ENCODE measurements at regions not wholly inside any gene's neighbourhood (a gene's known extent, or its start where the extent isn't known, plus 50 kb on each side); places are given as distances from the start of the nearest gene placed in this dataset.

DNA sequence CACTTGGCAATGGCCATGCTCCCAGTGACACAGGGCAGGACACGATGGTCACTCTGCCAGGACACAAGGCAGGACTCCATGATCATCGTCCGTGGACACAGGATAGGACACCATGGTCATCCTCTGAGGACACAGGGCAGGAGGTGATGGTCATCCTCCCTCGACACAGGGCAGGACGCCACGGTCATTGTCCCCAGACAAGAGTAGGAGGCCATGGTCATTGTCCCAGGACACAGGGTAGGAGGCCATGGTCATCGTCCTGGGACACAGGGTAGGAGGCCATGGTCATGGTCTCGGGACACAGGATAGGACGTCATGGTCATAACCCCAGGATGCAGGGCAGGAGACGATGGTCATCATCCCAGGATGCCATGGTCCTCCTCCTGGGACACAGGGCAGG, 289.2 kb downstream of the TCERG1L start:
- H3K27me3 ChIP-seq = no peaks in the 10 kb centered on the region
- no peaks in the 10 kb centered on the region for H3K9me3 ChIP-seq
- no peak for DNase-seq (ENCODE audit: low spot score in 2 of 2)
- no peak overlapping the region for H3K27ac ChIP-seq
- intact Hi-C loops (cut with DNase I) = no loop called here
- H3K36me3 ChIP-seq = no peaks in the 10 kb centered on the region
- TF ChIP-seq, protein P1, sequence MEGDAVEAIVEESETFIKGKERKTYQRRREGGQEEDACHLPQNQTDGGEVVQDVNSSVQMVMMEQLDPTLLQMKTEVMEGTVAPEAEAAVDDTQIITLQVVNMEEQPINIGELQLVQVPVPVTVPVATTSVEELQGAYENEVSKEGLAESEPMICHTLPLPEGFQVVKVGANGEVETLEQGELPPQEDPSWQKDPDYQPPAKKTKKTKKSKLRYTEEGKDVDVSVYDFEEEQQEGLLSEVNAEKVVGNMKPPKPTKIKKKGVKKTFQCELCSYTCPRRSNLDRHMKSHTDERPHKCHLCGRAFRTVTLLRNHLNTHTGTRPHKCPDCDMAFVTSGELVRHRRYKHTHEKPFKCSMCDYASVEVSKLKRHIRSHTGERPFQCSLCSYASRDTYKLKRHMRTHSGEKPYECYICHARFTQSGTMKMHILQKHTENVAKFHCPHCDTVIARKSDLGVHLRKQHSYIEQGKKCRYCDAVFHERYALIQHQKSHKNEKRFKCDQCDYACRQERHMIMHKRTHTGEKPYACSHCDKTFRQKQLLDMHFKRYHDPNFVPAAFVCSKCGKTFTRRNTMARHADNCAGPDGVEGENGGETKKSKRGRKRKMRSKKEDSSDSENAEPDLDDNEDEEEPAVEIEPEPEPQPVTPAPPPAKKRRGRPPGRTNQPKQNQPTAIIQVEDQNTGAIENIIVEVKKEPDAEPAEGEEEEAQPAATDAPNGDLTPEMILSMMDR (IDR thresholded peaks at IDR 0.05) = no peak
- H3K4me3 ChIP-seq = no peak overlapping the region
- H3K4me1 ChIP-seq = no peaks in the 10 kb centered on the region

DNA sequence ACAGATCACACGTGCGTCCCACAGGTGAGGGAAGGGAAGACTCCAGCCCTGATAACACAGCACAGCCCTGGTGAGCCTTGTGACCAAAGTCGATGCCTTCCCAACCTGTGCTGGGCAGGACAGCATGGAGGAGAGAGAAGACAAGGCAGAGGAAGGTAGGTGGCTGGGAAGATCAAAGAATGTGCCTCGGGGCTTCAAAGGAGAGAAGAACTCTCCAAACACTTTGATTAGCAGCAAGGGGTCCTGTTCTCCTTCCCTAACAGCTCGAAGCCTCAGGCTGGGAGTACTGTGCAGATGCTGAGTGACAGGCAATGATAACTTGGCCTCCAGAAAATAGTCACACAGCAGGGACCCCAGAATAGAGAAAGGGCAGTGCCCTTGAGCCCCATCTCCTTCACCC, 288.5 kb downstream of the TCERG1L start:
- H3K4me1 ChIP-seq = no peaks in the 10 kb centered on the region
- H3K27me3 ChIP-seq = no peaks in the 10 kb centered on the region
- H3K36me3 ChIP-seq = no peaks in the 10 kb centered on the region
- intact Hi-C loops (cut with DNase I) = no loop called here
- TF ChIP-seq, protein P1 (IDR thresholded peaks at IDR 0.05) = no peak
- no peak for DNase-seq (ENCODE audit: low spot score in 2 of 2)
- H3K9me3 ChIP-seq = no peaks in the 10 kb centered on the region
- H3K4me3 ChIP-seq = no peak overlapping the region
- no peak overlapping the region for H3K27ac ChIP-seq

DNA sequence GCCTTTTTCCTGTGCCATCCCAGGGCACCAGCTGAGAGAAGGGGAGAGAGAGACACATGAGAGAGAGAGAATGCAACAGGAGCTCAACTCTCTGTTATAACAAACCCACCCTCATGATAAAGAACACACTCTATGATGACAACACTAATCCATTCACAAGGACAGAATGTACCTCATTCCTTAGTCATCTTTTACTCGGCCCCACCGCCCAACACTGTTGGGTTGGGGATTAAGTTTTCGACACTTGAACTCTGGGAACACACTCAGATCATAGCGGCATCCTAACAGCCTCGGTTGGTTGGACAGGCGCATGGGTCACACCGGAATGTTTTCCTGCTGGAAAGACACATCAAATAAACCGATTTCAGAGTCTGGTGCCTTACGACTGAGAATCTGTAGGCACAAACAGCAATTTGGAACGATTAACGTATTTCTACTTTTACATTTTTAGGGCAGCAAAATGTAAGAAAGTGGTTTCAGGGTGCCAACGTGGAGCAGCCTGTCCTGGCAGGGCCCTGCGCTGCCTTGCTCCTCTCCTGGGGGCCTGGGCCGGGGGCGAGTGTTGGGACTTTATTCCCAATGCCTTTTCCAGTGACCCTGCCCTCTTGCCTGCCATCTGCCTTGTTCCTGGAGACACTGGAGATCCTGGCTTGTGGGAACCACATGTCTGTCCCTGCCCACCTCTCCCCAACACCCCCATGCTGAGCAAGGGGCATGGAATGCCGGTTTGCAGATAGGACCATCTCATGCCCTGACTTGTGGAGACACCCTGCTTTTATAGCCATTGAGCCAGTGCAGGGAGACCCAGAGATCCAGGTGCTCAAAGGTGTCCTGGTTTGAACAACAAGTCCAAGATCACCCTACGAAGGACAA, 287.0 kb downstream of the TCERG1L start:
- TF ChIP-seq, protein P1 (IDR thresholded peaks at IDR 0.05) = no peak
- no peaks in the 10 kb centered on the region for H3K9me3 ChIP-seq
- H3K27me3 ChIP-seq = no peaks in the 10 kb centered on the region
- no peak overlapping the region for H3K27ac ChIP-seq
- H3K4me1 ChIP-seq = no peaks in the 10 kb centered on the region
- no peaks in the 10 kb centered on the region for H3K36me3 ChIP-seq
- DNase-seq (ENCODE audit: low spot score in 2 of 2) = no peak
- no peak overlapping the region for H3K4me3 ChIP-seq
- intact Hi-C loops (cut with DNase I) = no loop called here

DNA sequence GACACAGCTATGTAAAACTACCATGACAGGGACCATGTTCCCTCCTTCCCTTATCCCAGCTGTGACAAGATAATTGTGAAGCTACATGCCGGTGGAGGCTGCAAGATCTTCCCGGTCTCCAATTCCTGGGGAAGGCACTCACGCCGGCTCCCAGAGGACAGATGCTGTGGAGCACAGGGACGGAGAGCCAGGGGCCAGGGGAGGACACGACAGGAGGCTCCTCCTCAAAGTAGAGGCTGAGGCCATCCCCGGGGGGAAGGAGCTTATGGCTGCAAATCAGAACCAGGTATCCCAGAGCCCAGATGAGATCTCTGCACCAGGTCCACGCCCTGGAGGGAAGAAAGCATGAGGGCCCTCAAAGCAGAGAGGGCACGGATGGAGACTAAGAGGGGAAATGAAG, 286.2 kb downstream of the TCERG1L start:
- no peaks in the 10 kb centered on the region for H3K36me3 ChIP-seq
- TF ChIP-seq, protein P1 (IDR thresholded peaks at IDR 0.05) = no peak
- H3K4me1 ChIP-seq = no peaks in the 10 kb centered on the region
- H3K4me3 ChIP-seq = no peak overlapping the region
- H3K9me3 ChIP-seq = no peaks in the 10 kb centered on the region
- no peaks in the 10 kb centered on the region for H3K27me3 ChIP-seq
- intact Hi-C loops (cut with DNase I) = no loop called here
- H3K27ac ChIP-seq = no peak overlapping the region
- DNase-seq (ENCODE audit: low spot score in 2 of 2) = no peak

DNA sequence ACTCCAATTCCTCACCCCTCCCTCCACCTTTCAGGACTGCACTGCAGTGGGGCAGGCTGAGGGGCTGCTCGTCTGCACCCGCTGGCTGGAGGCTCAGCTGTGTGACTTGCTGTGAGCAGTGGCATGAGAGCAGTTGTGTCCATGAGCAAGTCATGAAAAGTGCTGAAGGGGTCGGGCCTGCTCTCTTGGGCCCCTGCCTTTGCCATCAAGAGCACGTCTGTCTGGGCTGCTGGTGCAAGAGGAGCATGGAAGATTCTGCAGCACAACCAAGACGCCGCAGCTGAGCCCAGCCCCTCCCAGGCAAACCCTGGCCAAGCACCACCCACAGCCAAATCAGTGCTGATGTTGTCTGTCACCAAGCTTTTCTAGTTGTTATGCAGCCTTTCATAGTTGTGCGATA, 284.3 kb downstream of the TCERG1L start:
- no peak for DNase-seq (ENCODE audit: low spot score in 2 of 2)

More for the DNA sequence above, 284.3 kb downstream of the TCERG1L start:
- no peaks in the 10 kb centered on the region for H3K9me3 ChIP-seq
- TF ChIP-seq, protein P1 (IDR thresholded peaks at IDR 0.05) = no peak
- no peaks in the 10 kb centered on the region for H3K4me1 ChIP-seq
- no peaks in the 10 kb centered on the region for H3K27me3 ChIP-seq
- no peak overlapping the region for H3K4me3 ChIP-seq
- no peak overlapping the region for H3K27ac ChIP-seq
- no peaks in the 10 kb centered on the region for H3K36me3 ChIP-seq
- intact Hi-C loops (cut with DNase I) = no loop called here

Data from ascending aorta (tissue), 2 donors.